HepG2 (cell line): ENCODE measurements at regions not wholly inside any gene's neighbourhood (a gene's known extent, or its start where the extent isn't known, plus 50 kb on each side); places are given as distances from the start of the nearest gene placed in this dataset.

Source experiments
- ATAC-seq: fragments of 200-7000 bp; cut with Tn5 transposase; 3 replicates; pipeline ENCODE4 v1.9.1; 2020; ENCODE audit warnings: mild to moderate bottlenecking, moderate library complexity
- BruUV-seq: library from RNA; stranded (reverse); fragments of 400-500 nt; replicated peaks from 2 replicates; lab custom pipeline; 2021; lab: Mats Ljungman, UMichigan
- CTCF ChIA-PET: fragments of 300-600 bp; formaldehyde crosslinking; extraction: SDS; loops from one replicate; lab custom pipeline; 2021; ENCODE audit warnings: low total read pairs, inconsistent platforms, low intra/inter-chr PET ratio; lab: Yijun Ruan, JAX
- POLR2A ChIA-PET: fragments of 350-600 bp; sonication (Branson Sonifier 250); formaldehyde crosslinking; loops from one replicate; lab custom pipeline; 2020; ENCODE audit warnings: antibody characterized with exemption, inconsistent platforms; lab: Yijun Ruan, JAX
- DNase-seq: peaks from one replicate; pipeline ENCODE4 v3.0.0-alpha.2; 2015; ENCODE audit warnings: low spot score
- FAIRE-seq: peaks from 3 replicates; lab custom pipeline; 2011; peaks lifted over from hg19 to GRCh38; lab: Jason Lieb, UNC
- H2AFZ ChIP-seq: one replicate; pipeline ENCODE4 v1.6.1; 2011; ENCODE audit warnings: low read length, inconsistent platforms
- H3K27ac ChIP-seq: fragments of 300-600 bp; 3 replicates; pipeline ENCODE4 v1.8.0; 2011; ENCODE audit warnings: mixed run types, mild to moderate bottlenecking, mixed read lengths, low read length, inconsistent platforms; ENCODE audit not compliant: insufficient read depth; ENCODE audit errors: extremely low read length
- H3K27me3 ChIP-seq, 2 experiments: fragments of 200-600 bp in 1 of 2; 2 replicates in 1 of 2; 3 replicates in 1 of 2; pipeline versions ENCODE4 v1.6.0 to v1.8.0; 2011; ENCODE audit warnings: low read length in 2 of 2, mild to moderate bottlenecking in 2 of 2, moderate library complexity in 2 of 2, inconsistent platforms in 1 of 2; ENCODE audit not compliant: insufficient read depth in 2 of 2, control insufficient read depth in 1 of 2
- H3K36me3 ChIP-seq, 2 experiments: fragments of 200-600 bp in 1 of 2; replicated peaks in 1 of 2; 2 replicates in 1 of 2; 3 replicates in 1 of 2; pipeline versions ENCODE4 v1.5.1 to v1.8.0; 2011; ENCODE audit warnings: low read length in 2 of 2, inconsistent platforms in 1 of 2; ENCODE audit not compliant: insufficient read depth in 2 of 2, control insufficient read depth in 1 of 2
- H3K4me1 ChIP-seq: 2 replicates; pipeline ENCODE4 v1.5.1; 2012; ENCODE audit warnings: low read length, inconsistent platforms; ENCODE audit not compliant: insufficient read depth
- H3K4me2 ChIP-seq: 2 replicates; pipeline ENCODE4 v1.6.0; 2011; ENCODE audit warnings: low read depth, low read length, inconsistent platforms
- H3K4me3 ChIP-seq, 3 experiments: fragments of 200-600 bp in 1 of 3; sonication (generic), shearing (Covaris generic) in 1 of 3; replicated peaks in 1 of 3; 2 replicates each; pipeline ENCODE4 v1.5.1; 2011 to 2016; ENCODE audit warnings: low read length in 3 of 3, inconsistent platforms in 2 of 3, low read depth in 2 of 3, mild to moderate bottlenecking in 2 of 3, control low read depth in 1 of 3, mixed read lengths in 1 of 3; ENCODE audit not compliant: insufficient read depth in 1 of 3
- H3K79me2 ChIP-seq: one replicate; pipeline ENCODE4 v1.6.1; 2011; ENCODE audit warnings: low read length, inconsistent platforms; ENCODE audit not compliant: insufficient read depth
- H3K9ac ChIP-seq: 2 replicates; pipeline ENCODE4 v1.6.0; 2011; ENCODE audit warnings: mild to moderate bottlenecking, low read depth, low read length, inconsistent platforms; ENCODE audit not compliant: insufficient read depth
- H3K9me3 ChIP-seq: 2 replicates; pipeline ENCODE4 v1.5.1; 2012; ENCODE audit warnings: mild to moderate bottlenecking, low read length
- H4K20me1 ChIP-seq: 2 replicates; pipeline ENCODE4 v1.6.0; 2011; ENCODE audit warnings: inconsistent platforms, mild to moderate bottlenecking, low read length, moderate library complexity; ENCODE audit not compliant: insufficient read depth
- ARNTL ChIP-seq: sonication (generic); formaldehyde crosslinking; IDR thresholded peaks from 2 replicates; pipeline ENCODE4 v1.4.0; 2020; ENCODE audit warnings: mild to moderate bottlenecking, missing genetic modification reagents
- ATF7-NPFF ChIP-seq: sonication (generic); formaldehyde crosslinking; IDR thresholded peaks from 2 replicates; pipeline ENCODE4 v1.8.1; 2023; ENCODE audit warnings: mild to moderate bottlenecking, low read depth, missing genetic modification reagents, moderate library complexity
- CTCF ChIP-seq: sonication (generic); formaldehyde crosslinking; IDR thresholded peaks from 2 replicates; pipeline ENCODE4 v1.5.0; 2020; ENCODE audit warnings: mild to moderate bottlenecking, missing genetic modification reagents, moderate library complexity
- FOSL1 ChIP-seq: sonication (generic); formaldehyde crosslinking; IDR thresholded peaks from 2 replicates; pipeline ENCODE4 v1.9.0; 2021; ENCODE audit warnings: missing genetic modification reagents, borderline replicate concordance
- HNRNPH1 ChIP-seq: fragments of 200-400 bp; formaldehyde crosslinking; optimal IDR thresholded peaks from 2 replicates; pipeline ENCODE3; 2017; ENCODE audit warnings: mild to moderate bottlenecking, low read depth, low read length
- NFKBIZ ChIP-seq: IDR thresholded peaks from 2 replicates; pipeline ENCODE4 v1.6.1; 2018; ENCODE audit warnings: missing genetic modification reagents, missing compliant biosample characterization
- NFRKB ChIP-seq: fragments of 450-650 bp; IDR thresholded peaks from 2 replicates; pipeline ENCODE4 v1.6.1; 2017
- NR2C2 ChIP-seq: sonication (generic); formaldehyde crosslinking; IDR thresholded peaks from 2 replicates; pipeline ENCODE4 v1.4.0; 2020; ENCODE audit warnings: missing genetic modification reagents, mild to moderate bottlenecking, moderate library complexity, borderline replicate concordance
- PHF21A ChIP-seq: sonication (generic); formaldehyde crosslinking; IDR thresholded peaks from 2 replicates; pipeline ENCODE4 v1.5.0; 2020; ENCODE audit warnings: mild to moderate bottlenecking, missing genetic modification reagents
- ZNF101 ChIP-seq: sonication (generic); formaldehyde crosslinking; IDR thresholded peaks from 2 replicates; pipeline ENCODE4 v1.4.0; 2020; ENCODE audit warnings: mild to moderate bottlenecking, low read depth, missing genetic modification reagents, borderline replicate concordance
- ZNF24 ChIP-seq: fragments of 450-650 bp; IDR thresholded peaks from 2 replicates; pipeline ENCODE4 v1.6.1; 2017; ENCODE audit warnings: antibody characterized with exemption, mild to moderate bottlenecking
- ZNF574 ChIP-seq: sonication (generic); formaldehyde crosslinking; IDR thresholded peaks from 2 replicates; pipeline ENCODE4 v1.4.0; 2020; ENCODE audit warnings: missing genetic modification reagents
- ZNF607 ChIP-seq: sonication (generic); formaldehyde crosslinking; IDR thresholded peaks from 2 replicates; pipeline ENCODE4 v1.5.1; 2020; ENCODE audit warnings: missing genetic modification reagents, mild to moderate bottlenecking, borderline replicate concordance
- ZNF782 ChIP-seq: sonication (generic); formaldehyde crosslinking; IDR thresholded peaks from 2 replicates; pipeline ENCODE4 v1.4.0; 2020; ENCODE audit warnings: missing genetic modification reagents, mild to moderate bottlenecking, borderline replicate concordance
- WGBS: methylation state at CpG from one replicate; pipeline ENCODE4 v1.1.6; 2017; ENCODE audit warnings: low lambda C conversion rate; 5-methylcytosine and 5-hydroxymethylcytosine counted together
- in situ Hi-C: cut with HindIII; loops from 2 replicates; pipeline ENCODE4 v1.10.0; 2017; ENCODE audit warnings: low pct_unique_long_range_greater_than_20kb; ENCODE audit not compliant: extremely low pct_ligation_motif_present
- intact Hi-C: fragments of 100-400 bp; cut with micrococcal nuclease; formaldehyde crosslinking; loops from one replicate; pipeline ENCODE4 v1.10.0; 2022; ENCODE audit not compliant: unreplicated experiment
- TF ChIP-seq, protein P1 (sequence below): fragments of 450-650 bp; IDR thresholded peaks from 2 replicates; pipeline ENCODE4 v1.6.1; 2016
- TF ChIP-seq, protein P2 (sequence below): IDR thresholded peaks from 2 replicates; pipeline ENCODE4 v1.6.1; 2016; ENCODE audit warnings: low read depth, borderline replicate concordance
- TF ChIP-seq, protein P3 (sequence below): sonication (generic); formaldehyde crosslinking; IDR thresholded peaks from 2 replicates; pipeline ENCODE4 v1.4.0; 2020; ENCODE audit warnings: mild to moderate bottlenecking, missing genetic modification reagents

DNA sequence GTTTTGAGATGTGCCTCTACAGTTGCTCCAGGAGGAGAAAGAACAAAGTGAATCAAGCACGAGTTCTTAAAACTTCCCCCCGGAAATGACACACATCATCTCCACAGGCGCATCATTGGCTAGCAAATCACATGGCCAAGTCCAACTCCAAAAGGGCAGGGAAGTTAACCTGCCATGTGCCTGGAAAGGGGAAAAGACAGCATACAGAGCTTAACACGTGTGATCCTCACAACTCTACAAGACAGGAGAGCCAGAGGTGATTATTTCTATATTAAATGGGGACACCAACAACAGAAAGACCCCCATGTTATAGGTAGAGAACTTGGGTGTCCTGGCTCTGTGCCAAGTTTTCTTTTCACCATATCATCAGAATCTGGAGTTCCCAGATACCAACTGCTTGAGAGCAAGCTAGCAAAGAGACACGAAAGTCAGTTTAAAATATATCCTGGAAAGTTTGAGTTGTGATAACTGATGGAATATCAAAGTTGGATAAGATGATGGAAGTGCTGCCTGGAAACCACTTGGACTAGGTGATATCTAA, 871.1 kb downstream of the UQCRFS1 start (continued):
- TF ChIP-seq, protein P1, sequence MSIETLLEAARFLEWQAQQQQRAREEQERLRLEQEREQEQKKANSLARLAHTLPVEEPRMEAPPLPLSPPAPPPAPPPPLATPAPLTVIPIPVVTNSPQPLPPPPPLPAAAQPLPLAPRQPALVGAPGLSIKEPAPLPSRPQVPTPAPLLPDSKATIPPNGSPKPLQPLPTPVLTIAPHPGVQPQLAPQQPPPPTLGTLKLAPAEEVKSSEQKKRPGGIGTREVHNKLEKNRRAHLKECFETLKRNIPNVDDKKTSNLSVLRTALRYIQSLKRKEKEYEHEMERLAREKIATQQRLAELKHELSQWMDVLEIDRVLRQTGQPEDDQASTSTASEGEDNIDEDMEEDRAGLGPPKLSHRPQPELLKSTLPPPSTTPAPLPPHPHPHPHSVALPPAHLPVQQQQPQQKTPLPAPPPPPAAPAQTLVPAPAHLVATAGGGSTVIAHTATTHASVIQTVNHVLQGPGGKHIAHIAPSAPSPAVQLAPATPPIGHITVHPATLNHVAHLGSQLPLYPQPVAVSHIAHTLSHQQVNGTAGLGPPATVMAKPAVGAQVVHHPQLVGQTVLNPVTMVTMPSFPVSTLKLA, result peak; percentile 91

DNA sequence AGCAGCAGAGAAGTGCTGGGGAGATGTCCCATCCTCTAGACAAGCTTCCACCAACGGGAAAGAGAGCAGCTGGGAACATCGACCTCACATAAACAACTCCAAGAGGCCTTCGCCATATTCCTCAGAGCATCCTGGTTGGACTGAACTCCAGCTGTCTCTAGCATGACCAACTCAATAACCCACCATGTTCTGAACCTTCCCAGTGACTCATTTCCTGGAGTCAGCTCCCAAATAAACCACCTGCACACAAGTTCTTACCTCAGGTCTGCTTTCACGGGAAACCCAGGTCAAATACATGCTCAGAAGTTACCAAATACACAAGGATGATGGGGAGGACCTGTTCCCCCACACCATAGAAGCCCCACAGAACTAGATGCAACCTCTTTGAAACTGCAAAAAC, 878.5 kb downstream of the UQCRFS1 start:
- H4K20me1 ChIP-seq, result no peaks in the 10 kb centered on the region
- TF ChIP-seq ZNF782 (no peak), ZNF607 (no peak), FOSL1 (CRISPR knock-in tag) (no peak), ZNF574 (CRISPR knock-in tag) (no peak), HNRNPH1 (no peak), ATF7-NPFF (CRISPR knock-in tag) (no peak), PHF21A (CRISPR knock-in tag) (no peak), NFKBIZ (CRISPR knock-in tag) (no peak), CTCF (CRISPR knock-in tag) (no peak), NFRKB (no peak), ARNTL (CRISPR knock-in tag) (no peak), ZNF24 (no peak), NR2C2 (no peak), ZNF101 (CRISPR knock-in tag) (no peak)
- TF ChIP-seq, protein P2, sequence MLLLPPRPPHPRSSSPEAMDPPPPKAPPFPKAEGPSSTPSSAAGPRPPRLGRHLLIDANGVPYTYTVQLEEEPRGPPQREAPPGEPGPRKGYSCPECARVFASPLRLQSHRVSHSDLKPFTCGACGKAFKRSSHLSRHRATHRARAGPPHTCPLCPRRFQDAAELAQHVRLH (CRISPR knock-in tag), result no peak
- TF ChIP-seq, protein P3, sequence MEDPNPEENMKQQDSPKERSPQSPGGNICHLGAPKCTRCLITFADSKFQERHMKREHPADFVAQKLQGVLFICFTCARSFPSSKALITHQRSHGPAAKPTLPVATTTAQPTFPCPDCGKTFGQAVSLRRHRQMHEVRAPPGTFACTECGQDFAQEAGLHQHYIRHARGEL, result no peak
- TF ChIP-seq, all 625 proteins: peak for 0
- in situ Hi-C loops, result no loop called here
- FAIRE-seq, result no peak
- no peak for DNase-seq
- H3K9ac ChIP-seq, result no peak overlapping the region
- H2AFZ ChIP-seq, result no peak overlapping the region
- WGBS, result 0% methylated on average over 4 of the region's 4 CpGs
- H3K27me3 ChIP-seq, result no peaks in the 10 kb centered on the region
- no peak overlapping the region for H3K27ac ChIP-seq
- no peak overlapping the region for H3K4me2 ChIP-seq
- H3K4me1 ChIP-seq, result no peaks in the 10 kb centered on the region
- peaks cover 98% of the 10 kb centered on the region for H3K9me3 ChIP-seq
- H3K36me3 ChIP-seq, result no peaks in the 10 kb centered on the region
- H3K79me2 ChIP-seq, result no peaks in the 10 kb centered on the region
- ChIA-PET CTCF (no interaction called here), POLR2A (no interaction called here)
- no peak for ATAC-seq
- no TSS peak for BruUV-seq
- H3K4me3 ChIP-seq, result no peak overlapping the region
- intact Hi-C loops, result no loop called here
